ENCODE measurements at regions not wholly inside any gene's neighbourhood (a gene's known extent, or its start where the extent isn't known, plus 50 kb on each side); places are given as distances from the start of the nearest gene placed in this dataset.
"Not testable (repeated sequence)": the region's sequence is repeated elsewhere in the genome, so short reads cannot be mapped to it uniquely, and the experiment has no call there.

GRCh38 chr18:68394705-68395104 lies 320.2 kb downstream of the TMX3 start:
- H3K27ac ChIP-seq (ENCODE audit: low read depth): no peak overlapping the region
- H3K4me3 ChIP-seq (ENCODE audit: low read depth, low read length): no peak overlapping the region
- H3K36me3 ChIP-seq (ENCODE audit: insufficient read depth): no peaks in the 10 kb centered on the region
- H3K4me1 ChIP-seq (ENCODE audit: insufficient read depth): no peaks in the 10 kb centered on the region
- WGBS: 88% methylated on average over 4 of the region's 4 CpGs
- DNase-seq (ENCODE audit: extremely low spot score): no peak

GRCh38 chr18:68391801-68392200 lies 323.1 kb downstream of the TMX3 start:
- no peak for DNase-seq (ENCODE audit: extremely low spot score)
- Histone ChIP-seq H3K36me3 (ENCODE audit: insufficient read depth) (no peaks in the 10 kb centered on the region), H3K27ac (ENCODE audit: low read depth) (no peak overlapping the region), H3K4me1 (ENCODE audit: insufficient read depth) (no peaks in the 10 kb centered on the region), H3K4me3 (ENCODE audit: low read depth, low read length) (no peak overlapping the region)

DNA sequence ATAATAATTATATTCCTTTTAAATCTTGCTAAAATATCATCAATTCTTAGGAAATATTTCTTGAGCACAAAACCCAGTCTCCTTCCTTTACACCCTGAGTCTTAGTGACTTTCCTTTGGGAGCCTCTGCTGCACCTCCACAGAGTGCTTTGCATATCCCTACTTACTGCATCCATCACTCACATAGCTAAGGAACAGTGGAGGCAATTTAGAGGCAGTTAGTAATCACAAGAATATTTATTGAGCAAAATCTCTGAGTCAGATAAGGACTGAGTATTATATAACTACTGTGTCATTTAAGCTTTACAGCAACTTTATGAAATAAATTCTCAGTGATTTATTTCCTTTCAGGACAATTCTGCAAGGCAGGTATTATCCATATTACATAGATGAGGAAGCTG lies 327.7 kb downstream of the TMX3 start:
- H3K36me3 ChIP-seq (ENCODE audit: insufficient read depth): no peaks in the 10 kb centered on the region
- no peak overlapping the region for H3K27ac ChIP-seq (ENCODE audit: low read depth)
- no peak for DNase-seq (ENCODE audit: extremely low spot score)
- no peak overlapping the region for H3K4me3 ChIP-seq (ENCODE audit: low read depth, low read length)
- no peaks in the 10 kb centered on the region for H3K4me1 ChIP-seq (ENCODE audit: insufficient read depth)

DNA sequence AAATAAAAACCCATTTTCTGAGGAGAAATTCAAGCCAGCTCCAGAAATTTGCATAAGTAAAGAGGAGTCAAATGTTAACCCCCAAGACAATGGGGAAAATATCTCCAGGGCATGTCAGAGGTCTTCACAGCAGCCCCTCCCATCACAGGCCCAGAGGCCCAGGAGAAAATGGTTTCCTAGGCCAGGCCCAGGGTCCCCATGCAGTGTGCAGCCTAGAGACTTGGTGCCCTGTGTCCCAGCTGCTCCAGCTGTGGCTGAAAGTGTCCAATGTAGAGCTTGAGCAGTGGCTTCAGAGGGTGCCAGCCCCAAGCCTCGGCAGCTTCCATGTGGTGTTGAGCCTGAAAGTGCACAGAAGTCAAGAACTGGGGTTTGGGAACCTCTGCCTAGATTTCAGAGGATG lies 330.9 kb downstream of the TMX3 start:
- H3K4me1 ChIP-seq (ENCODE audit: insufficient read depth); H3K36me3 ChIP-seq (ENCODE audit: insufficient read depth); H3K4me3 ChIP-seq (ENCODE audit: low read depth, low read length); DNase-seq (ENCODE audit: extremely low spot score); H3K27ac ChIP-seq (ENCODE audit: low read depth): not testable (repeated sequence)
- WGBS: 90% methylated on average over 1 of the region's 1 CpG

- H3K4me1 ChIP-seq (ENCODE audit: insufficient read depth): no peaks in the 10 kb centered on the region
- no peak overlapping the region for H3K4me3 ChIP-seq (ENCODE audit: low read depth, low read length)
- H3K27ac ChIP-seq (ENCODE audit: low read depth): no peak overlapping the region
- no peak for DNase-seq (ENCODE audit: extremely low spot score)
- H3K36me3 ChIP-seq (ENCODE audit: insufficient read depth): no peaks in the 10 kb centered on the region
Measured at GRCh38 chr18:68376926-68377325, 338.0 kb downstream of the TMX3 start.

DNA sequence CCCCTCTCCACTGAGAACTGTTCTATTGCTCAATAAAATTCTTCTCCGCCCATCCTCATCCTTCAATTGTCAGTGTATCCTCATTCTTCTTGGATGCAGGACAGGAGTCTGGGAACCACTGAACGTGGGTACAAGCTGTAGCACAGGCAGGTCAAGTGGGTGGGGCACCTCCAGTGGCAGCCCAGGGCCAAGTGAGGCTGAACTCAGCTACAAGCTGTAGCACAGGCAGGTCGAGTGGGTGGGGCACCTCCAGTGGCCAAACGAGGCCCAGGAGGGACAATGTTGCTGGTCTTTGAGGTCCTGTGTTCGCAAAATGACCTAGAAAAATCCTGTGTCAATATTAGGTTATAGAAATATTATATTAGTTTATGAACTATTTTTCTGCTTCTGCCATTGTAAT lies 352.0 kb downstream of the TMX3 start:
- Histone ChIP-seq H3K4me1 (ENCODE audit: insufficient read depth) (no peaks in the 10 kb centered on the region), H3K4me3 (ENCODE audit: low read depth, low read length) (no peak overlapping the region), H3K36me3 (ENCODE audit: insufficient read depth) (no peaks in the 10 kb centered on the region), H3K27ac (ENCODE audit: low read depth) (no peak overlapping the region)
- DNase-seq (ENCODE audit: extremely low spot score): no peak
- 82% methylated on average over 5 of the region's 5 CpGs for WGBS

GRCh38 chr18:68355637-68356036 lies 359.3 kb downstream of the TMX3 start:
- Histone ChIP-seq H3K36me3 (ENCODE audit: insufficient read depth) (no peaks in the 10 kb centered on the region), H3K4me3 (ENCODE audit: low read depth, low read length) (no peak overlapping the region), H3K4me1 (ENCODE audit: insufficient read depth) (no peaks in the 10 kb centered on the region), H3K27ac (ENCODE audit: low read depth) (no peak overlapping the region)
- DNase-seq (ENCODE audit: extremely low spot score): no peak
- WGBS: 36% methylated on average over 3 of the region's 3 CpGs

GRCh38 chr18:68354176-68354575 lies 360.7 kb downstream of the TMX3 start:
- Histone ChIP-seq H3K4me3 (ENCODE audit: low read depth, low read length) (no peak overlapping the region), H3K4me1 (ENCODE audit: insufficient read depth) (no peaks in the 10 kb centered on the region), H3K36me3 (ENCODE audit: insufficient read depth) (no peaks in the 10 kb centered on the region), H3K27ac (ENCODE audit: low read depth) (no peak overlapping the region)
- no peak for DNase-seq (ENCODE audit: extremely low spot score)
- WGBS: 94% methylated on average over 1 of the region's 1 CpG

GRCh38 chr18:68342039-68342659 lies 372.8 kb downstream of the TMX3 start:
- Histone ChIP-seq H3K4me1 (ENCODE audit: insufficient read depth) (no peaks in the 10 kb centered on the region), H3K4me3 (ENCODE audit: low read depth, low read length) (no peak overlapping the region), H3K27ac (ENCODE audit: low read depth) (no peak overlapping the region), H3K36me3 (ENCODE audit: insufficient read depth) (no peaks in the 10 kb centered on the region)
- WGBS: 95% methylated on average over 2 of the region's 2 CpGs
- no peak for DNase-seq (ENCODE audit: extremely low spot score)

GRCh38 chr18:68340606-68341005 lies 374.3 kb downstream of the TMX3 start:
- no peak for DNase-seq (ENCODE audit: extremely low spot score)
- H3K27ac ChIP-seq (ENCODE audit: low read depth): no peak overlapping the region
- no peaks in the 10 kb centered on the region for H3K4me1 ChIP-seq (ENCODE audit: insufficient read depth)
- H3K36me3 ChIP-seq (ENCODE audit: insufficient read depth): no peaks in the 10 kb centered on the region
- H3K4me3 ChIP-seq (ENCODE audit: low read depth, low read length): no peak overlapping the region
- 96% methylated on average over 1 of the region's 1 CpG for WGBS

DNA sequence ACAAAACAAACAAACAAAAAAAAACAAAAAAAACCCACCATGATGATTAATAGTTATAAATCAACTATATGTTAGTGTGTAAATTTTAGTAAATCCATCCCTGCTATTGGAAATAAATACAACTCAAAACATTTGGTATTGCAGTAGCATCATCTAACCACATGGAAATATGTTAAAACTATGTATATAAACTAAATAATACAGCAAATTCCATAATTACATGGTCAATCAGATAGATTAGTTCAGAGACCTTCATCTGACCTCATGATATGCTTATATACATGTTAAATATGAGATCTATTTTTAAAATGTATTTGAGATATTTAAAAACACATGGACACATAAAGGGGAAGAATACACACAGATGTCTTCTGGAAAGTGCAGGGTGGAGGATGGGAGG lies 384.2 kb downstream of the TMX3 start:
- Histone ChIP-seq H3K27ac (ENCODE audit: low read depth) (no peak overlapping the region), H3K36me3 (ENCODE audit: insufficient read depth) (no peaks in the 10 kb centered on the region), H3K4me1 (ENCODE audit: insufficient read depth) (no peaks in the 10 kb centered on the region), H3K4me3 (ENCODE audit: low read depth, low read length) (no peak overlapping the region)
- DNase-seq (ENCODE audit: extremely low spot score): no peak

DNA sequence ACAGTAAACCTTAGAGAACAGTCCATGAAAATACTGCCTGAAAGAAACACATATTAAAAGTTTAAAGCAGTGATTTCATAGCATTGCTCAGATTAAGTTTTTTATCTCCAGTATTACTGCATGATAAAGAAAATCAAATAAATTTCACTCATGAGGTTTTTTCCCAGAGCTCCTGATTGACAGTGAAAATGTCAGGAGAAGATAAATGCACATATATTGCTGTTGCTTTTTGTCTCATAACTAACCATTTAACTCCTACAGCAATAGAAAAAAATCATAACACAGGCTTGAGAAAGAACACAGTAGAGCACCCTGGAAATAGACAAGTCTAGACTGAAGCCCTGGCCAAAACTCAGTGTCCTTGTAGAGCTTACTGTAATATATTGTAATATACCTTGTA lies 391.0 kb downstream of the TMX3 start:
- Histone ChIP-seq H3K4me3 (ENCODE audit: low read depth, low read length) (no peak overlapping the region), H3K4me1 (ENCODE audit: insufficient read depth) (no peaks in the 10 kb centered on the region), H3K27ac (ENCODE audit: low read depth) (no peak overlapping the region), H3K36me3 (ENCODE audit: insufficient read depth) (no peaks in the 10 kb centered on the region)
- no peak for DNase-seq (ENCODE audit: extremely low spot score)

DNA sequence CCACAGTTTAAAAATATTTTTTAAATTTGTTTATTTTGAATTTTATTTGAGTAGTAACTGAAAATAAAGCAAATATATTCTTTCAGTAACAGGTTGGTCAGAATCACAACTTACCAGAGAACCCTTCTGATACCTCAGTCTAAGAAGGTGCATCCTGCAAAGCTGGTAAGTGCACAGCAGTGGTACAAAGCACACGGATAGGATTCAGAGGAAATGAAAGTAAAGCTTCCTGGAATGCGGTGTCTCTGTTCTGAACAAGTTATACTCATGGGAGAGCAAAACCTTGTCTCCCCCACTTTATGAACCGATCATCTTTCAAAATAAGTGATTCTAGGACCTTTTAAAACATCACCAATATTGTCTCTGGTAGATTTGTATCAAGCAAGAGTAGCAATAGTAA lies 398.3 kb downstream of the TMX3 start:
- Histone ChIP-seq H3K4me3 (ENCODE audit: low read depth, low read length) (no peak overlapping the region), H3K36me3 (ENCODE audit: insufficient read depth) (no peaks in the 10 kb centered on the region), H3K4me1 (ENCODE audit: insufficient read depth) (no peaks in the 10 kb centered on the region), H3K27ac (ENCODE audit: low read depth) (no peak overlapping the region)
- DNase-seq (ENCODE audit: extremely low spot score): no peak
- 48% methylated on average over 3 of the region's 3 CpGs for WGBS

- no peak overlapping the region for H3K27ac ChIP-seq (ENCODE audit: low read depth)
- 66% methylated on average over 4 of the region's 4 CpGs for WGBS
- no peak overlapping the region for H3K4me3 ChIP-seq (ENCODE audit: low read depth, low read length)
- no peaks in the 10 kb centered on the region for H3K36me3 ChIP-seq (ENCODE audit: insufficient read depth)
- DNase-seq (ENCODE audit: extremely low spot score): no peak
- H3K4me1 ChIP-seq (ENCODE audit: insufficient read depth): no peaks in the 10 kb centered on the region
Measured at GRCh38 chr18:68314403-68314802, 400.5 kb downstream of the TMX3 start.

DNA sequence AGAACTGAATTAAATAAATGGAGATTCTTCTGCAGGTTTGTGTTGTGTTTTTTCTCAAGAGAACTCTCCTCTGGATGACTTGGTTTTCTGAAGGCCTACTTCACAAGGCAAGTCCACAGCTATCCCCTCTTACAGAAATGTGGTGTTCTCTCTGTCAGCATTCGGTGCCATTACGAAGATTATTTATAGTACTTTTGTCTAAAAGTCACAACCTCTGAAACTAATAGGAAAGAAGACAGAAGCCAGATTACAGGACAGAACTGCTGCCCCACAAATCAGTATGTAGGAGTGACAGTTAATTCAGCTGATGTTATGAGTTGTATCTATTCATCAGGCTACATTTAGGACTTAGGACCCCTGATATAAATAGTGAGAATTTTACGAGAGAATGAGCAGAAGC lies 413.5 kb downstream of the TMX3 start:
- Histone ChIP-seq H3K36me3 (ENCODE audit: insufficient read depth) (no peaks in the 10 kb centered on the region), H3K4me1 (ENCODE audit: insufficient read depth) (no peaks in the 10 kb centered on the region), H3K27ac (ENCODE audit: low read depth) (no peak overlapping the region), H3K4me3 (ENCODE audit: low read depth, low read length) (no peak overlapping the region)
- DNase-seq (ENCODE audit: extremely low spot score): no peak
- WGBS: 77% methylated on average over 3 of the region's 3 CpGs

All from urinary bladder (tissue), 3 donors.